DOHH2 (cell line): ENCODE measurements at regions not wholly inside any gene's neighbourhood (a gene's known extent, or its start where the extent isn't known, plus 50 kb on each side); places are given as distances from the start of the nearest gene placed in this dataset.
"Not testable (repeated sequence)": the region's sequence is repeated elsewhere in the genome, so short reads cannot be mapped to it uniquely, and the experiment has no call there.

ENCODE experiments used
- H3F3A ChIP-seq: fragments of 200-600 bp; sonication (generic), shearing (Covaris generic); 2 replicates; pipeline ENCODE4 v1.6.0; 2016; ENCODE audit warnings: antibody characterized with exemption, mild to moderate bottlenecking; ENCODE audit not compliant: control insufficient read depth, insufficient read depth
- H3K27ac ChIP-seq: fragments of 200-600 bp; sonication (generic); 2 replicates; pipeline ENCODE4 v1.5.1; 2014; ENCODE audit warnings: low read depth, mild to moderate bottlenecking, low read length, moderate library complexity
- H3K27me3 ChIP-seq: fragments of 200-600 bp; sonication (generic); 2 replicates; pipeline ENCODE4 v1.6.1; 2014; ENCODE audit warnings: mild to moderate bottlenecking, low read length, mixed read lengths; ENCODE audit not compliant: control insufficient read depth
- H3K36me3 ChIP-seq: fragments of 200-600 bp; sonication (generic); 2 replicates; pipeline ENCODE4 v1.6.1; 2014; ENCODE audit warnings: mild to moderate bottlenecking, low read length, moderate library complexity, mixed read lengths; ENCODE audit not compliant: control insufficient read depth
- H3K4me1 ChIP-seq: fragments of 200-600 bp; sonication (generic); 2 replicates; pipeline ENCODE4 v1.6.1; 2014; ENCODE audit warnings: mild to moderate bottlenecking, low read length, mixed read lengths; ENCODE audit not compliant: control insufficient read depth
- H3K4me2 ChIP-seq: fragments of 200-600 bp; sonication (generic); 2 replicates; pipeline ENCODE4 v1.6.0; 2014; ENCODE audit warnings: mild to moderate bottlenecking, low read length, moderate library complexity
- H3K4me3 ChIP-seq: fragments of 200-600 bp; sonication (generic); 2 replicates; pipeline ENCODE4 v1.5.1; 2014; ENCODE audit warnings: mild to moderate bottlenecking, low read length, mixed read lengths
- H3K79me2 ChIP-seq: fragments of 200-600 bp; sonication (generic); 2 replicates; pipeline ENCODE4 v1.6.1; 2014; ENCODE audit warnings: mild to moderate bottlenecking, low read length, mixed read lengths; ENCODE audit not compliant: control insufficient read depth
- H3K9me2 ChIP-seq: fragments of 200-600 bp; sonication (generic); replicated peaks from 2 replicates; pipeline ENCODE4 v1.6.1; 2014; ENCODE audit warnings: mild to moderate bottlenecking, low read length, mixed read lengths; ENCODE audit not compliant: control insufficient read depth
- H3K9me3 ChIP-seq: fragments of 200-600 bp; sonication (generic); 2 replicates; pipeline ENCODE4 v1.6.1; 2014; ENCODE audit warnings: antibody characterized with exemption, low read length, mixed read lengths; ENCODE audit not compliant: control insufficient read depth, insufficient read depth
- H4K20me1 ChIP-seq: fragments of 200-600 bp; sonication (generic); 2 replicates; pipeline ENCODE4 v1.6.0; 2014; ENCODE audit warnings: low read depth, mild to moderate bottlenecking, antibody characterized with exemption, low read length, moderate library complexity; ENCODE audit not compliant: control insufficient read depth, insufficient read depth
- EZH2phosphoT487 ChIP-seq: fragments of 200-600 bp; sonication (generic); IDR thresholded peaks from 2 replicates; pipeline ENCODE4 v1.6.1; 2017; ENCODE audit warnings: borderline replicate concordance, mild to moderate bottlenecking, antibody characterized with exemption, low read length, moderate library complexity, mixed read lengths
- TF ChIP-seq, protein P1 (sequence below): fragments of 200-600 bp; sonication (generic); IDR thresholded peaks from one replicate; pipeline ENCODE4 v1.5.1; 2014; ENCODE audit warnings: antibody characterized with exemption, mild to moderate bottlenecking, low read depth, low read length; ENCODE audit not compliant: poor library complexity, severe bottlenecking

DNA sequence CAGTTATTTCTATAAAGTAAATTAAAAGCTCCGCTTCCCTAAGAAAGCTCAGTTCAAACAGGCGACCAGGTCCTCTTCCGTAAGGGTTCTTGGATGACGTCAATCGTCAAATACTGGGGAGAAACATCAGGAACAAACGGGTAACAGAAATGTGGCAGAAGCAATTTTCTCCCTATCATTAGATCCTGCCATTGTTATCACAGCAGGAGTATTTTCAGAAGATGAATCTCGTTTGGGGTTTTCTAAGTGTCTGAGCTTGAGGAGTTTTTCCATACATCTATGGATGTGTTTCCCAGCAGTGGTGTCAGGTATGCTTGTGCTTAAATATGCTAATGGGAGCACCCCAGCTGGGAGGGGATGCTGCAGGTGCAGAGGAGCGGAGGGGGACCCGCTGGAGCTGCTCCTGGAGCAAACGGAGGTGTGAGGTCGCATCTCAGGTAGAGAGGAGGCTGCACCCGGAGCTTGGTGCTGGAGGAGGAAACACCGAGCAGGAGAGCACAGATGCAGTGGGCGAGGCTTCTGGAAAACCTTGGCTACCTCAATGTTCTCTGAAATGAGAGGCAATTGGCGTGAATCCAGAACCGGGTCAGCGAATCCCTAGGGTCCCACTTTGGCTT is 795.5 kb downstream of the AACS start:
- Histone ChIP-seq H4K20me1 (no peaks in the 10 kb centered on the region), H3K27ac (no peak overlapping the region)
- TF ChIP-seq EZH2phosphoT487, result no peak
- TF ChIP-seq, protein P1, sequence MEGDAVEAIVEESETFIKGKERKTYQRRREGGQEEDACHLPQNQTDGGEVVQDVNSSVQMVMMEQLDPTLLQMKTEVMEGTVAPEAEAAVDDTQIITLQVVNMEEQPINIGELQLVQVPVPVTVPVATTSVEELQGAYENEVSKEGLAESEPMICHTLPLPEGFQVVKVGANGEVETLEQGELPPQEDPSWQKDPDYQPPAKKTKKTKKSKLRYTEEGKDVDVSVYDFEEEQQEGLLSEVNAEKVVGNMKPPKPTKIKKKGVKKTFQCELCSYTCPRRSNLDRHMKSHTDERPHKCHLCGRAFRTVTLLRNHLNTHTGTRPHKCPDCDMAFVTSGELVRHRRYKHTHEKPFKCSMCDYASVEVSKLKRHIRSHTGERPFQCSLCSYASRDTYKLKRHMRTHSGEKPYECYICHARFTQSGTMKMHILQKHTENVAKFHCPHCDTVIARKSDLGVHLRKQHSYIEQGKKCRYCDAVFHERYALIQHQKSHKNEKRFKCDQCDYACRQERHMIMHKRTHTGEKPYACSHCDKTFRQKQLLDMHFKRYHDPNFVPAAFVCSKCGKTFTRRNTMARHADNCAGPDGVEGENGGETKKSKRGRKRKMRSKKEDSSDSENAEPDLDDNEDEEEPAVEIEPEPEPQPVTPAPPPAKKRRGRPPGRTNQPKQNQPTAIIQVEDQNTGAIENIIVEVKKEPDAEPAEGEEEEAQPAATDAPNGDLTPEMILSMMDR, result no peak

DNA sequence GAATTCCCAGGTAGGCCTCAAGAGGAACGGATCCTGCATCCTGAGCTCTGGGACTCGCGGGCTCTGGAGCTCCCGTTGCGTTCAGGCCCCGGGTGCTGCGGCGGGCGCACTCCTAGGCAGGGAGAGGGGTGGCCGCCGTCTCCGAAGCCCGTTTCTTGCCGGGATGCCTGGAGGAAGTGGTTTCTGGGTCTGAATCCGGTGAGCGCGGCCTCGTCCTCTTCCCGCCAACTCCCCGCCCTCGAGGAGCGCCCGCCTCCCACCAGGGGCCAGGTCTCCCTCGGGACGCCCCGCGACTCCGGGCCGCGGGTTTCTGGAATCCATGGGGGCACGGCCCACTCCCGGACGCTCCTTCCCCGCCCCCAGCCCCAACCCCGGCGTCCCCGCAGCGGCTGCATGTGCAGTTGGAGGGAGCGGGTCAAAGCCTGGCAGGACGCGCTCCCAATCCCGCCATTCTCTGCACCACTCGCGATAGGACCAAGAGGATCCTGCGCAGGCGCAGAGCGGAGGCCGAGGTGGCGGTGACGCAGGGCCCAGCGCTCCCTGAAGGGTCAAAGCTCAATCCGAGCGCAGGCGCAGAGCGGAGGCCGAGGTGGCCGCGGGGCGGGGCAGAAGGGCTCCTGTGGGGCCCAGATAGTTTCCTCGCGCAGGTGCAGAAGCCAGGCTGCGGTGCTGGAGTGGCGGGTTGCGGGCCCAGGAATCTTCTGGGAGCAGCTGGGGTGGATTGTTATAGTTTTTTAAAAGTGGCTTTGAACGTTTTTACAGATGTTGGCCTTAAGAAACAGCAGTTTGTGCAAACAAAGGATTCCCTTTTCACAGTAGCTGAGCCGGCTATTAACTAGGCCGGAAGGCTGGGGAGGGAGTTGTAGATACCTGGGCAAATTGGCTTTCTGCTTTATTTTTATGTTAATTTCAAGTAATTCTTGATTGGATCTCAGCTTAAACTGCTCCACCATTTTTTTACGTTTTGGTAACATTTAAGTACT is 796.4 kb downstream of the AACS start:
- H3K9me2 ChIP-seq, result no peaks in the 10 kb centered on the region

More for the DNA sequence above, 795.5 kb downstream of the AACS start:
- Histone ChIP-seq H3K36me3 (no peaks in the 10 kb centered on the region), H3K4me1 (no peaks in the 10 kb centered on the region), H3K9me3 (no peaks in the 10 kb centered on the region), H3K9me2 (no peaks in the 10 kb centered on the region), H3K27me3 (no peaks in the 10 kb centered on the region), H3K4me3 (no peak overlapping the region), H3K79me2 (no peaks in the 10 kb centered on the region), H3K4me2 (no peak overlapping the region), H3F3A (no peaks in the 10 kb centered on the region)

DNA sequence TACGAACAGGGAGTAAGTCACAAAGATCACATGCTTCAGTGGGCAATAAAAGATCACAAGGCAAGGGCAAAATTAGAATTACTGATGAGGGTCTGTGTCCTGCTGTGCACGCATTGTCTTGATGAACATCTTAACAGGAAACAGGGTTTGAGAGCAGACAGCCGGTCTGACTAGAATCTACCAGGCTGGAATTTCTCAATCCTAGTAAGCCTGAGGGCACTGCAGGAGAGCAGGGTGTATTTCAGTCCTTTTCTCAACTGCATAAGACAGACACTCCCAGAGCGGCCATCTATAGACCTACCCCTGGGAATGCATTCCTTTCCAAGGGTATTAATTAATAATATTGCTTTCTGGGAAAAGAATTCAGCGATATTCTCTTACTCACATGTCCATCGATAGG is 800.0 kb downstream of the AACS start:
- not testable (repeated sequence) for H3K79me2 ChIP-seq, H4K20me1 ChIP-seq, H3F3A ChIP-seq, H3K4me1 ChIP-seq, H3K27me3 ChIP-seq, H3K27ac ChIP-seq, H3K4me3 ChIP-seq, H3K4me2 ChIP-seq, H3K9me2 ChIP-seq, H3K36me3 ChIP-seq, H3K9me3 ChIP-seq

More for the DNA sequence above, 796.4 kb downstream of the AACS start:
- no peaks in the 10 kb centered on the region for H3F3A ChIP-seq
- no peak overlapping the region for H3K4me2 ChIP-seq
- H3K27me3 ChIP-seq, result no peaks in the 10 kb centered on the region
- no peak overlapping the region for H3K4me3 ChIP-seq
- TF ChIP-seq, protein P1, result no peak
- no peak for TF ChIP-seq EZH2phosphoT487
- H3K9me3 ChIP-seq, result no peaks in the 10 kb centered on the region
- H4K20me1 ChIP-seq, result no peaks in the 10 kb centered on the region
- no peaks in the 10 kb centered on the region for H3K4me1 ChIP-seq
- H3K27ac ChIP-seq, result no peak overlapping the region
- H3K79me2 ChIP-seq, result no peaks in the 10 kb centered on the region
- H3K36me3 ChIP-seq, result no peaks in the 10 kb centered on the region
